ENCODE measurements at regions not wholly inside any gene's neighbourhood (a gene's known extent, or its start where the extent isn't known, plus 50 kb on each side); places are given as distances from the start of the nearest gene placed in this dataset.

DNA sequence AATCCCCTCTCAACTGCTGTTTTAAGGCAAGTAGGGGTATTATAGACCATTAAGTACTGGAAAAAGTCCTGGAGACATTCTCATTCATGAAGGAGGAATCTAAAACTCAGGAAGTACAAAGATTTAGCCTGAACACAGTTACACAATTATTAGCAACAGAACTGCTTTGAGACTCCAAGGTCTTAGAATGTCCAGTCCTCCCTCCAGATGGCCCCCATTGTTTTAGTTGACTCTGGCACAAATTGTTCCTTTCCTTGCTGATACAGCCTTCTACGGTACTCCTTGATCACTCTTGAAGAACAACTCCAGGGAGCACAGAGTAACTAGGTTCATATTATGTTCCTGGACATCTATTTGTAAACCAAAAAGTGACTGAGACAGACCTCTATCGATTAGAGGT lies 210.1 kb upstream of the RND3 start:
- TF ChIP-seq TAF1 (IDR thresholded peaks at IDR 0.05; ENCODE audit: borderline replicate concordance, insufficient read depth, low read length) = no peak
- TF ChIP-seq, protein P1, sequence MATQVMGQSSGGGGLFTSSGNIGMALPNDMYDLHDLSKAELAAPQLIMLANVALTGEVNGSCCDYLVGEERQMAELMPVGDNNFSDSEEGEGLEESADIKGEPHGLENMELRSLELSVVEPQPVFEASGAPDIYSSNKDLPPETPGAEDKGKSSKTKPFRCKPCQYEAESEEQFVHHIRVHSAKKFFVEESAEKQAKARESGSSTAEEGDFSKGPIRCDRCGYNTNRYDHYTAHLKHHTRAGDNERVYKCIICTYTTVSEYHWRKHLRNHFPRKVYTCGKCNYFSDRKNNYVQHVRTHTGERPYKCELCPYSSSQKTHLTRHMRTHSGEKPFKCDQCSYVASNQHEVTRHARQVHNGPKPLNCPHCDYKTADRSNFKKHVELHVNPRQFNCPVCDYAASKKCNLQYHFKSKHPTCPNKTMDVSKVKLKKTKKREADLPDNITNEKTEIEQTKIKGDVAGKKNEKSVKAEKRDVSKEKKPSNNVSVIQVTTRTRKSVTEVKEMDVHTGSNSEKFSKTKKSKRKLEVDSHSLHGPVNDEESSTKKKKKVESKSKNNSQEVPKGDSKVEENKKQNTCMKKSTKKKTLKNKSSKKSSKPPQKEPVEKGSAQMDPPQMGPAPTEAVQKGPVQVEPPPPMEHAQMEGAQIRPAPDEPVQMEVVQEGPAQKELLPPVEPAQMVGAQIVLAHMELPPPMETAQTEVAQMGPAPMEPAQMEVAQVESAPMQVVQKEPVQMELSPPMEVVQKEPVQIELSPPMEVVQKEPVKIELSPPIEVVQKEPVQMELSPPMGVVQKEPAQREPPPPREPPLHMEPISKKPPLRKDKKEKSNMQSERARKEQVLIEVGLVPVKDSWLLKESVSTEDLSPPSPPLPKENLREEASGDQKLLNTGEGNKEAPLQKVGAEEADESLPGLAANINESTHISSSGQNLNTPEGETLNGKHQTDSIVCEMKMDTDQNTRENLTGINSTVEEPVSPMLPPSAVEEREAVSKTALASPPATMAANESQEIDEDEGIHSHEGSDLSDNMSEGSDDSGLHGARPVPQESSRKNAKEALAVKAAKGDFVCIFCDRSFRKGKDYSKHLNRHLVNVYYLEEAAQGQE (IDR thresholded peaks at IDR 0.05; ENCODE audit: insufficient read depth in 1 of 2, low read depth in 2 of 2, low read length in 2 of 2) = no peak
- TF ChIP-seq SIN3A (IDR thresholded peaks at IDR 0.05; ENCODE audit: borderline replicate concordance, insufficient read depth, low read length) = no peak
- no peak for TF ChIP-seq POLR2AphosphoS5 (IDR thresholded peaks at IDR 0.05; ENCODE audit: low read depth, low read length)
- TF ChIP-seq FOXP2 (optimal IDR thresholded peaks at IDR 0.05; ENCODE audit: borderline replicate concordance, extremely low read depth, extremely low read length, insufficient read depth) = no peak

DNA sequence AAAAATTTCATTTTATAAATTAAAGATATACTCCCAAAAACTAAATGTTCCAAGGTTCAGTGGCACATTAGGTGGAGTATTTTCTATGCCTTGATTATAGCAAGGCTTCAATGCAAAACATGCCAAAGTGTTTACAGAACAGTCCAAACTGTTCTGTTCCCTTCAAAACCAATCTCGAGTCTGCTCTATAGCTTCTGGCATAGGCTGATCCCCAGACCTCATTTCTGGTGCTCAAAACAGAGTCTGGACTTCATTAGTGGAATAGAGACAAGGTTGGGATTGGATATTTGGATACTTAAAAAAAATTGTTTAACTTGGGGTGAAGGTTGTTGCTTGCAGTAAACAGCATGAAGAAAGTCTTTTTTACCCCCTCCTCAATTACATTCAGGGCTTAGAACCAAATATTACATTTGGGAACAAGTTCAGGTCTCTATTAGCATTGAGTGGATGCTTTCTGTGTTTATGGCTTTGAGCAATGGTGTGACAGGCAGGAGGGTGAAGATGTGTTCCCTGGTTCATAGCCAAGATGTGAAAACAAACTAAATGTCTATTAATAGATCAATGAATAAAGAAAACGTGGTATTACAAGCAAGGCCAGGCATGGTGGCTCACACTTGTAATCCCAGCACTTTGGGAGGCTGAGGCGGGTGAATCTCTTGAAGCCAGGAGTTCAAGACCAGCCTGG lies 208.1 kb upstream of the RND3 start:
- TF ChIP-seq, protein P1 (IDR thresholded peaks at IDR 0.05; ENCODE audit: insufficient read depth in 1 of 2, low read depth in 2 of 2, low read length in 2 of 2) = no peak
- TF ChIP-seq POLR2AphosphoS5 (IDR thresholded peaks at IDR 0.05; ENCODE audit: low read depth, low read length) = no peak
- no peak for TF ChIP-seq FOXP2 (optimal IDR thresholded peaks at IDR 0.05; ENCODE audit: borderline replicate concordance, extremely low read depth, extremely low read length, insufficient read depth)
- TF ChIP-seq SIN3A (IDR thresholded peaks at IDR 0.05; ENCODE audit: borderline replicate concordance, insufficient read depth, low read length) = no peak
- TF ChIP-seq TAF1 (IDR thresholded peaks at IDR 0.05; ENCODE audit: borderline replicate concordance, insufficient read depth, low read length) = no peak

DNA sequence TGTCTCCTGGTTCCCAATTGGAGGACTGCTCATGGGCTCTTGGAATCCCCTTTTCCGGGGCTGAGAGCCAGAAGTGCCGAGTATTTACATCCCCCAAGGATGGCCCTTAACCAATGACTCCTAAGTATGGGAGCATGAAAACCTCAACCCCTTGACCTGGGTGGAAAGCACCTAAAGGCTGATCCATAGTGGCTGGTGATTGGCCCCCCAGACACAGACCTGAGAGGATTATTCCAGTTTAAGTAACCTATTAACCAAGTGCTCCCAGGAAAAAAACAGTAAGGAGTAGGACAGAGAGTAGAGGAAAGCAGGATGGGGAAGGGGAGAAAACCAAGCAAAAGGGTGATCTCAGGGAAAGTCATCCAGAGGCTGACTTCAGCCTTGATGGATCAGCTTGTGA lies 206.1 kb upstream of the RND3 start:
- TF ChIP-seq TAF1 (IDR thresholded peaks at IDR 0.05; ENCODE audit: borderline replicate concordance, insufficient read depth, low read length) (no peak), SIN3A (IDR thresholded peaks at IDR 0.05; ENCODE audit: borderline replicate concordance, insufficient read depth, low read length) (no peak), FOXP2 (optimal IDR thresholded peaks at IDR 0.05; ENCODE audit: borderline replicate concordance, extremely low read depth, extremely low read length, insufficient read depth) (no peak), POLR2AphosphoS5 (IDR thresholded peaks at IDR 0.05; ENCODE audit: low read depth, low read length) (no peak)
- TF ChIP-seq, protein P1 (IDR thresholded peaks at IDR 0.05; ENCODE audit: insufficient read depth in 1 of 2, low read depth in 2 of 2, low read length in 2 of 2) = no peak

DNA sequence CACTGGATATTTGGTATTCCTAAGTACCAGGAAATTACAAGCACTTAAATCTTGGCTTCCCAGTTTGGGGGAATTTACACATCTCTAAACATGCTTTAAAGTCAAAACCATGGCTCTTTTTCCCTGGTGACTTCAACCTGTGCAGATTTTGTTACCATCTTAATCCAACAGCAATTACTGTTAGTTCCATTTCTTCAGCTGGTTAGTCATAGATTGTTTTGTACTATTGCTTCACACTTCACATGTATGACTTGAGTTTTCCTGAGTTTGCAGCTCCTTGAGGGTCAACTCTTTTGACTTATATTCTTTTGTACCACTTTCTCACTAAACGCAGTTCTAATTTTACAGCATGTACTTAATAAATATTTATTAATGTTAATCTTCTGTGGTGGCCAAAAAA lies 203.4 kb upstream of the RND3 start:
- TF ChIP-seq SIN3A (IDR thresholded peaks at IDR 0.05; ENCODE audit: borderline replicate concordance, insufficient read depth, low read length) (no peak), FOXP2 (optimal IDR thresholded peaks at IDR 0.05; ENCODE audit: borderline replicate concordance, extremely low read depth, extremely low read length, insufficient read depth) (no peak), POLR2AphosphoS5 (IDR thresholded peaks at IDR 0.05; ENCODE audit: low read depth, low read length) (no peak), TAF1 (IDR thresholded peaks at IDR 0.05; ENCODE audit: borderline replicate concordance, insufficient read depth, low read length) (no peak)
- TF ChIP-seq, protein P1 (IDR thresholded peaks at IDR 0.05; ENCODE audit: insufficient read depth in 1 of 2, low read depth in 2 of 2, low read length in 2 of 2) = no peak

All from PFSK-1 (cell line).